Stimulated activated CD8-positive, alpha-beta memory T cell treated with anti-CD3 and anti-CD28 coated beads, Interleukin-4, amount 100 ng/mL, for 4 hours (primary cell): ENCODE measurements at regions not wholly inside any gene's neighbourhood (a gene's known extent, or its start where the extent isn't known, plus 50 kb on each side); places are given as distances from the start of the nearest gene placed in this dataset.

ENCODE experiments used
- DNase-seq, 2 donors: peaks; one replicate each; pipeline ENCODE4 v3.0.0-alpha.2; 2020; ENCODE audit warnings: low read depth in 2 of 2, low spot score in 1 of 2

GRCh38 chr18:24976502-24976901 is 375.5 kb downstream of the ZNF521 start:
- no peak for DNase-seq

DNA sequence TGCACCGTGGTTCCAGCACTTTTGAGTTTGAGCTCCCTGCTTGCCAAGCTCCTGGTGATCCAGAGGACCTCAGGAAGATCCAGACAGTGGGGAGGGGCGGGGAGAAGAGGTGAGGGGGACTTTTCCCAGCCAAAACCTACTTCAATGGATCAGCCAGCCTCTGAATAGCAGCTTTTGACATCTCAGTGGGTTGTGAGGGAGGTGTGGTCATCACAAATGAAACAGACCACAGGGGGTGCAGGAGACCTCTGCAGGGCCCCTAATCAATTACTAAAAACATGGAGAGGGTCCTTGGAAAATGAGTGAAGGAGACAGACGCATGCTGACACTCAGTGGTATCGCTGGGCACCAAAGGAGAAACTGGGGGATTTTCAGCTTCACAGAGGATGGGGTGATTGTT is 372.7 kb downstream of the ZNF521 start:
- DNase-seq: no peak

GRCh38 chr18:24982831-24983230 is 369.1 kb downstream of the ZNF521 start:
- no peak for DNase-seq

DNA sequence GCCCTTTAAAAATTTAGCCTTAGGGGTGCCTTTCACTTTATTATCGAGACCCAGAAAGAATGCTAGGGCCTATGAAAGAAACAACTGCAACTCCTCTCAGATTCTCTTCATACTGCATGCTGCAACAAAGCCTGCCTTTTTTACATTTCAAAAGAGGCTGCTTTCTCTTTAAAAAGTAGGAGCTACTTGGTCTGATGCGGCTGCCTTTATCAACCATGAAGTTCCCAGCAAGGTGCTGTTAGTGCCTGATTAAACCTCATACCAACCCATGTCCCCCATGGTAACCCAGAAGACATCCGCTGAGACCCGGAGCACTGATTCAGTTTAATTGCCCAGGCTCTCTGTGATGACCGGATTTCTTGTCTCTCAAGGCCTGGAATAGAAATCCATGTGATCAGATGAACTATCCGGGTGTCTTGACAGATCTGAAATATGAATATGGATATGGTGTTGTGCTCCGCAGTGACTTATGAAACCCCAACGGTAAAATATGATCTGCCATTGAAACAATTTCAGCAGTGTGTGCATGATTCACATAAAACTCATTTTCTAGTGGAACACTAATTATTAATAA is 368.3 kb downstream of the ZNF521 start:
- DNase-seq: no peak

DNA sequence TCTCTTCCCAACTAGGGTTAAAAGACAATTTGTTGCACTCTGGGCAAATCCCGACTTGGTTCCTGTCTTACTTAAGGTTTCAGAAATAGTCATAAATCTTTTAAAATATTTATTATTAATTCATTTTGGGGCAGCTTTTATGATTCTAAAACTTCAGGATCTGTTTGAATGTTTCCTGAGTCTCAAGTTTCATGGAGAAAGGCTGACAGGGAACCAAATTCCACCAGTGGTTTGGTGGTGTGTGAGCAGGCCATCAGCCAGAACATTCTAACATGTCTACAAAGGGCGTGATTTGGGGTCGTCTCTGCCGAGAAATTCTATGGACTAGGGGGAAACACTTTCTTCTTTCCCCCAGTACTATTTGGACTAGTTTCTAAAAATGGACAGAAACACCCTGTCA is 366.4 kb downstream of the ZNF521 start:
- DNase-seq: no peak

- DNase-seq: no peak
These were observed 365.2 kb downstream of the ZNF521 start for GRCh38 chr18:24986666-24987302.

- no peak for DNase-seq
These were observed 364.4 kb downstream of the ZNF521 start for GRCh38 chr18:24987303-24988252.

- DNase-seq: no peak
These were observed 363.6 kb downstream of the ZNF521 start for GRCh38 chr18:24988253-24988840.

GRCh38 chr18:24989760-24990593 is 362.0 kb downstream of the ZNF521 start:
- DNase-seq: no peak

DNA sequence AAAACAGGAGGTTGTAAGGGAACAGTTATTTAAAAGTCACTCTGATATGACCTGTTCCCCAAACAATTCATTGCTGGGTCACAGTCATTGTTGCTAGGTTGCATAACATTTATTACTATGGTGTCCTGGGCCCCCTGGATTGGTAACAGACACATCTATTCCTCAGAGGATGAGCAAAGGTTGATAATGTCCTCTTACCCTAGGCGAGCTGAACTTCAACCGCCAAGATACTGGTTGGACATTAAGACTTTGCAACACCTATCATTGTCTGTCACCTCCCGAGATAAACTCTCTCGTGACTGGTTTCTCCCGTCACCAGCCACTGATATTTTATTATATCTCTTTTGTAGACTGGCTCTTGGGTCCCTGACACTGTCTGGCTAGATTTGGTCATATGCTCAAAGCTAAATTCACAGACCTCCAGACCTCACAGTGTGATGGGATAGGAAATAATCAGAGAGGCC is 361.3 kb downstream of the ZNF521 start:
- no peak for DNase-seq

GRCh38 chr18:24991141-24992060 is 360.6 kb downstream of the ZNF521 start:
- no peak for DNase-seq

- DNase-seq: no peak
These were observed 359.5 kb downstream of the ZNF521 start for GRCh38 chr18:24992491-24992890.

DNA sequence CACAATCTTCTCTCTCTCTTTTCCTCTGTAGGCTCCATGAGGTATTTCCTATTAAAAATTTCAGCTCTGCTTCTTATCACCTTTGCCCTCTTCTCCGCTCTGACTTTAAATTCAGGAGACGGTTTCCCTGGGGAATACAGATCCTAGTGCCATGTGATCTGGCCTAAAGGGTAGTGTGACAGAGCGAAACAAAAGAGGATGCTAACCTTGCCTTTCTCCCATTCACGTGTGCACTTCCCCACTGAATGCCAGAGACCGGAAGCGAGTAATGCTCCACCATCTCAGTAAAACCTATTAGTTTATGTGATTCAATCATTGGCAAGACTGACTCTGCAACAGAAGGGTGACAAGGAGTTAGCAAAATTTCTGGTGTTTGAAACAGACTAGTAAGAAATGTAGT is 358.3 kb downstream of the ZNF521 start:
- no peak for DNase-seq

DNA sequence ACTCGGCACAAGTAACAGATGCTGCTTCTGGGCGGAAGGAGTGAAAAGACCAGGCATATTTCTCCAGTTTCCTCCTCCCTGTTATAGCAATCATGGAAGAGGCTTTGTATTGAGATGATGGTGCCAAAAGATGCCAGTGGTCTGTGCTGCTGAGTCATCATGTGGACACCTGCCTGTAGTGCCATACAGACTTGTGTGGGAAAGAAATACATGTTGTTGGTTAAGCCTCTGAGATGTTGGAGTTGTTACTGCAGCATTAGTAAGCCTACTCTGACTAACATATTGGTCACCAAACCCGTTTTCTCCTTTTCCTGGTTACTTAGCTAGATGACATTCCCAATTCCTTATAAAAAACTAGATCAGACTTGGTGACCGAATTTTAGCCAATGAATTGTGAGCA is 356.9 kb downstream of the ZNF521 start:
- DNase-seq: no peak

- DNase-seq: no peak
These were observed 356.2 kb downstream of the ZNF521 start for GRCh38 chr18:24995755-24996154.

GRCh38 chr18:24999650-25000267 is 352.2 kb downstream of the ZNF521 start:
- DNase-seq: no peak

- DNase-seq: no peak
These were observed 350.2 kb downstream of the ZNF521 start for GRCh38 chr18:25001803-25002202.

GRCh38 chr18:25005541-25006403 is 346.2 kb downstream of the ZNF521 start:
- no peak for DNase-seq
